ENCODE measurements at regions not wholly inside any gene's neighbourhood (a gene's known extent, or its start where the extent isn't known, plus 50 kb on each side); places are given as distances from the start of the nearest gene placed in this dataset.

GRCh38 chr4:136811496-136812077 is 720.7 kb downstream of the PCDH18 start:
- Histone ChIP-seq H3K4me1 (ENCODE audit: control insufficient read depth in 1 of 2, insufficient read depth in 2 of 2, low read length in 2 of 2) (no peaks in the 10 kb centered on the region), H3K4me3 (replicated peaks in 1 of 2; ENCODE audit: low read depth in 1 of 2, low read length in 2 of 2) (no peak overlapping the region), H3K9me2 (ENCODE audit: insufficient read depth) (no peaks in the 10 kb centered on the region), H2AFZ (ENCODE audit: low read depth, low read length, poor library complexity, severe bottlenecking) (no peak overlapping the region), H3K79me2 (ENCODE audit: insufficient read depth, low read length) (no peaks in the 10 kb centered on the region), H3K9me3 (ENCODE audit: control insufficient read depth in 1 of 2, insufficient read depth in 1 of 2, low read depth in 1 of 2, low read length in 2 of 2) (no peaks in the 10 kb centered on the region), H3K4me2 (ENCODE audit: low read length) (no peak overlapping the region), H3K27ac (ENCODE audit: low read depth, low read length) (no peak overlapping the region), H3K9ac (ENCODE audit: low read length) (no peak overlapping the region), H3K36me3 (ENCODE audit: control insufficient read depth in 1 of 2, insufficient read depth in 2 of 2, low read length in 2 of 2) (no peaks in the 10 kb centered on the region), H4K20me1 (ENCODE audit: insufficient read depth) (no peaks in the 10 kb centered on the region), H3K27me3 (ENCODE audit: insufficient read depth, low read length) (no peaks in the 10 kb centered on the region)
- no peak for ATAC-seq
- intact Hi-C loops (cut with micrococcal nuclease) = no loop called here
- no peak for TF ChIP-seq SIN3A (IDR thresholded peaks at IDR 0.05; ENCODE audit: low read depth)
- DNase-seq (ENCODE audit: low read depth, low spot score) = no peak
- POLR2A ChIA-PET = no interaction called here
- RAD21 ChIA-PET (ENCODE audit: low non-redundant PET in 1 of 2, low total read pairs in 2 of 2, uncharacterized antibody in 2 of 2, unreplicated experiment in 2 of 2) = no interaction called here
- CTCF ChIA-PET = no interaction called here
- no TSS peak for BruUV-seq (replicated peaks)

GRCh38 chr4:136810626-136811025 is 721.7 kb downstream of the PCDH18 start:
- no peak overlapping the region for H3K4me3 ChIP-seq (replicated peaks in 1 of 2; ENCODE audit: low read depth in 1 of 2, low read length in 2 of 2)
- no peaks in the 10 kb centered on the region for H3K79me2 ChIP-seq (ENCODE audit: insufficient read depth, low read length)
- no peaks in the 10 kb centered on the region for H4K20me1 ChIP-seq (ENCODE audit: insufficient read depth)
- no peaks in the 10 kb centered on the region for H3K36me3 ChIP-seq (ENCODE audit: control insufficient read depth in 1 of 2, insufficient read depth in 2 of 2, low read length in 2 of 2)
- no peak; the same call in 1 of the 2 replicates for ATAC-seq
- no TSS peak for BruUV-seq (replicated peaks)
- H2AFZ ChIP-seq (ENCODE audit: low read depth, low read length, poor library complexity, severe bottlenecking) = no peak overlapping the region
- POLR2A ChIA-PET = no interaction called here
- H3K9me3 ChIP-seq (ENCODE audit: control insufficient read depth in 1 of 2, insufficient read depth in 1 of 2, low read depth in 1 of 2, low read length in 2 of 2) = no peaks in the 10 kb centered on the region; a peak in 1 of 4 replicates
- no peak overlapping the region for H3K9ac ChIP-seq (ENCODE audit: low read length)
- no peaks in the 10 kb centered on the region for H3K4me1 ChIP-seq (ENCODE audit: control insufficient read depth in 1 of 2, insufficient read depth in 2 of 2, low read length in 2 of 2)
- CTCF ChIA-PET = no interaction called here
- H3K27ac ChIP-seq (ENCODE audit: low read depth, low read length) = no peak overlapping the region
- no peak overlapping the region for H3K4me2 ChIP-seq (ENCODE audit: low read length)
- no peaks in the 10 kb centered on the region for H3K27me3 ChIP-seq (ENCODE audit: insufficient read depth, low read length)
- no peaks in the 10 kb centered on the region for H3K9me2 ChIP-seq (ENCODE audit: insufficient read depth)
- RAD21 ChIA-PET (ENCODE audit: low non-redundant PET in 1 of 2, low total read pairs in 2 of 2, uncharacterized antibody in 2 of 2, unreplicated experiment in 2 of 2) = no interaction called here
- intact Hi-C loops (cut with micrococcal nuclease) = no loop called here
- no peak for DNase-seq (ENCODE audit: low read depth, low spot score)
- no peak for TF ChIP-seq FOSL1 (IDR thresholded peaks at IDR 0.05; ENCODE audit: low read depth)
- TF ChIP-seq EZH2phosphoT487 (IDR thresholded peaks at IDR 0.05; ENCODE audit: borderline replicate concordance) = no peak
- TF ChIP-seq ZBTB33 (IDR thresholded peaks at IDR 0.05; ENCODE audit: extremely low read depth, insufficient replicate concordance, low read length) = no peak
- no peak for TF ChIP-seq MAX (IDR thresholded peaks at IDR 0.05)
- TF ChIP-seq SRF (IDR thresholded peaks at IDR 0.05; ENCODE audit: low read depth) = no peak
- TF ChIP-seq RAD21 (IDR thresholded peaks at IDR 0.05; ENCODE audit: low read depth) = no peak
- TF ChIP-seq EGR1 (IDR thresholded peaks at IDR 0.05; ENCODE audit: low read depth) = no peak
- TF ChIP-seq TCF7L2 (IDR thresholded peaks at IDR 0.05; ENCODE audit: borderline replicate concordance, extremely low read depth, insufficient read depth, insufficient read length) = no peak
- TF ChIP-seq ELF1 (IDR thresholded peaks at IDR 0.05; ENCODE audit: borderline replicate concordance, low read depth) = no peak
- TF ChIP-seq SIN3A (IDR thresholded peaks at IDR 0.05; ENCODE audit: low read depth) = no peak
- TF ChIP-seq CBX3 (IDR thresholded peaks at IDR 0.05; ENCODE audit: low read depth) = no peak
- TF ChIP-seq POLR2A (IDR thresholded peaks at IDR 0.05; ENCODE audit: borderline replicate concordance, extremely low read depth, insufficient read depth, insufficient read length) = no peak
- TF ChIP-seq POLR2AphosphoS5 (IDR thresholded peaks at IDR 0.05; ENCODE audit: low read depth, low read length) = no peak
- TF ChIP-seq ZFX (IDR thresholded peaks at IDR 0.05) = no peak
- TF ChIP-seq CEBPB (IDR thresholded peaks at IDR 0.05; ENCODE audit: low read depth) = no peak
- TF ChIP-seq ZNF274 (IDR thresholded peaks at IDR 0.05; ENCODE audit: low read depth, low read length) = no peak
- TF ChIP-seq JUND (IDR thresholded peaks at IDR 0.05) = no peak
- no peak for TF ChIP-seq YY1 (IDR thresholded peaks at IDR 0.05; ENCODE audit: extremely low read depth, insufficient replicate concordance, low read depth, low read length)
- TF ChIP-seq EZH2 (IDR thresholded peaks at IDR 0.05) = no peak

All from HCT116 (cell line).